SK-N-SH (cell line): ENCODE measurements at regions not wholly inside any gene's neighbourhood (a gene's known extent, or its start where the extent isn't known, plus 50 kb on each side); places are given as distances from the start of the nearest gene placed in this dataset.

Experiments used
- CTCF ChIA-PET: fragments of 300-600, 350-600 bp; formaldehyde crosslinking; extraction: SDS; loops from one replicate; lab custom pipeline; 2021; lab: Yijun Ruan, JAX
- POLR2A ChIA-PET: fragments of 350-600 bp; sonication (Branson Sonifier 250); formaldehyde crosslinking; extraction: SDS; loops from one replicate; lab custom pipeline; 2020; ENCODE audit warnings: antibody characterized with exemption, inconsistent platforms; lab: Yijun Ruan, JAX
- DNase-seq: peaks from one replicate; pipeline ENCODE4 v3.0.0; 2012
- H2AFZ ChIP-seq: fragments of 200-600 bp; sonication (generic); 2 replicates; pipeline ENCODE4 v1.8.1; 2016; ENCODE audit warnings: antibody characterized with exemption, mild to moderate bottlenecking, low read depth
- H3F3A ChIP-seq: fragments of 200-600 bp; sonication (generic); replicated peaks from 2 replicates; pipeline ENCODE3; 2016; ENCODE audit warnings: antibody characterized with exemption, mild to moderate bottlenecking; ENCODE audit not compliant: insufficient read depth
- H3K27ac ChIP-seq, 2 experiments: fragments of 200-500 bp in 1 of 2; fragments of 200-600 bp in 1 of 2; sonication (Bioruptor generic) in 1 of 2; sonication (generic), shearing (Covaris generic) in 1 of 2; 2 replicates each; pipeline versions ENCODE4 v1.5.1 to v1.6.1; 2014 to 2016; ENCODE audit warnings: low read depth in 2 of 2, inconsistent platforms in 1 of 2, low read length in 1 of 2, mild to moderate bottlenecking in 1 of 2, mixed read lengths in 1 of 2
- H3K27me3 ChIP-seq: fragments of 200-600 bp; sonication (generic), shearing (Covaris generic); 2 replicates; pipeline ENCODE4 v1.6.1; 2016; ENCODE audit warnings: mixed run types; ENCODE audit not compliant: insufficient read depth
- H3K36me3 ChIP-seq, 2 experiments: fragments of 200-500 bp in 1 of 2; fragments of 200-600 bp in 1 of 2; sonication (Bioruptor generic) in 1 of 2; sonication (generic) in 1 of 2; replicated peaks in 1 of 2; 2 replicates each; pipeline versions ENCODE3 to v1.5.1; 2014 to 2016; ENCODE audit warnings: low read length in 1 of 2, mild to moderate bottlenecking in 1 of 2; ENCODE audit not compliant: insufficient read depth in 2 of 2, control insufficient read depth in 1 of 2
- H3K4me1 ChIP-seq, 2 experiments: fragments of 200-500 bp in 1 of 2; fragments of 200-600 bp in 1 of 2; sonication (Bioruptor generic) in 1 of 2; sonication (generic), shearing (Covaris generic) in 1 of 2; 2 replicates each; pipeline versions ENCODE4 v1.5.1 to v1.6.1; 2014 to 2016; ENCODE audit warnings: low read depth in 1 of 2, low read length in 1 of 2, mixed run types in 1 of 2; ENCODE audit not compliant: insufficient read depth in 2 of 2, control insufficient read depth in 1 of 2
- H3K4me2 ChIP-seq: fragments of 200-600 bp; sonication (generic), shearing (Covaris generic); 2 replicates; pipeline ENCODE4 v1.6.1; 2017; ENCODE audit warnings: mixed run types
- H3K4me3 ChIP-seq, 2 experiments: fragments of 200-500 bp in 1 of 2; fragments of 200-600 bp in 1 of 2; sonication (Bioruptor generic) in 1 of 2; sonication (generic), shearing (Covaris generic) in 1 of 2; 2 replicates each; pipeline versions ENCODE4 v1.5.1 to v1.8.1; 2014 to 2016; ENCODE audit warnings: low read depth in 2 of 2, inconsistent platforms in 1 of 2, low read length in 1 of 2, mild to moderate bottlenecking in 1 of 2, mixed read lengths in 1 of 2, moderate library complexity in 1 of 2
- H3K79me2 ChIP-seq: fragments of 200-600 bp; sonication (generic); 2 replicates; pipeline ENCODE4 v1.8.1; 2017; ENCODE audit warnings: mild to moderate bottlenecking; ENCODE audit not compliant: insufficient read depth
- H3K9ac ChIP-seq: fragments of 200-600 bp; sonication (generic); 2 replicates; pipeline ENCODE4 v1.6.1; 2017; ENCODE audit warnings: mixed run types
- H3K9me2 ChIP-seq: fragments of 200-600 bp; sonication (generic); 2 replicates; pipeline ENCODE4 v1.6.1; 2017; ENCODE audit warnings: mixed run types
- H3K9me3 ChIP-seq: fragments of 200-600 bp; sonication (generic); 2 replicates; pipeline ENCODE4 v1.6.1; 2017; ENCODE audit warnings: mixed run types, mild to moderate bottlenecking, moderate library complexity
- H4K20me1 ChIP-seq: fragments of 200-600 bp; sonication (generic); 2 replicates; pipeline ENCODE4 v1.6.1; 2017; ENCODE audit warnings: mild to moderate bottlenecking, mixed run types; ENCODE audit not compliant: insufficient read depth
- FOXM1 ChIP-seq: IDR thresholded peaks from 2 replicates; pipeline ENCODE4 v1.4.0; 2012; ENCODE audit warnings: low read depth, mild to moderate bottlenecking
- GATA2 ChIP-seq: sonication (generic); formaldehyde crosslinking; IDR thresholded peaks from 2 replicates; pipeline ENCODE4 v1.5.0; 2020; ENCODE audit warnings: mild to moderate bottlenecking, missing genetic modification reagents
- JUND ChIP-seq: IDR thresholded peaks from 2 replicates; pipeline ENCODE4 v1.4.0; 2012
- NFIC ChIP-seq: IDR thresholded peaks from 2 replicates; pipeline ENCODE4 v1.4.0; 2012; ENCODE audit warnings: borderline replicate concordance
- RAD21 ChIP-seq: IDR thresholded peaks from 2 replicates; pipeline ENCODE4 v1.6.1; 2012; ENCODE audit warnings: mild to moderate bottlenecking, low read length
- SMC3 ChIP-seq: IDR thresholded peaks from 2 replicates; pipeline ENCODE4 v1.6.1; 2012; ENCODE audit warnings: low read depth, low read length, improper control_type of control experiment
- TAF1 ChIP-seq: IDR thresholded peaks from 2 replicates; pipeline ENCODE4 v1.6.1; 2012; ENCODE audit warnings: low read depth, mild to moderate bottlenecking, low read length, moderate library complexity, borderline replicate concordance
- WGBS: methylation state at CpG from one replicate; pipeline ENCODE4 v1.1.6; 2017; ENCODE audit warnings: low lambda C conversion rate; 5-methylcytosine and 5-hydroxymethylcytosine counted together
- TF ChIP-seq, protein P1 (sequence below): IDR thresholded peaks from 2 replicates; pipeline ENCODE4; 2012
- TF ChIP-seq, protein P2 (sequence below): fragments of 150-350 bp; IDR thresholded peaks from 2 replicates; pipeline ENCODE4 v1.6.1; 2016; ENCODE audit warnings: mild to moderate bottlenecking, low read depth, low read length
- TF ChIP-seq, protein P3 (sequence below): fragments of 200-600 bp; sonication (generic); IDR thresholded peaks from 2 replicates; pipeline ENCODE4 v1.6.1; 2017; ENCODE audit warnings: antibody characterized with exemption, mild to moderate bottlenecking, moderate library complexity
- TF ChIP-seq, protein P4 (sequence below): IDR thresholded peaks from 2 replicates; pipeline ENCODE4 v1.6.1; 2012; ENCODE audit warnings: mild to moderate bottlenecking, low read depth, low read length, moderate library complexity

DNA sequence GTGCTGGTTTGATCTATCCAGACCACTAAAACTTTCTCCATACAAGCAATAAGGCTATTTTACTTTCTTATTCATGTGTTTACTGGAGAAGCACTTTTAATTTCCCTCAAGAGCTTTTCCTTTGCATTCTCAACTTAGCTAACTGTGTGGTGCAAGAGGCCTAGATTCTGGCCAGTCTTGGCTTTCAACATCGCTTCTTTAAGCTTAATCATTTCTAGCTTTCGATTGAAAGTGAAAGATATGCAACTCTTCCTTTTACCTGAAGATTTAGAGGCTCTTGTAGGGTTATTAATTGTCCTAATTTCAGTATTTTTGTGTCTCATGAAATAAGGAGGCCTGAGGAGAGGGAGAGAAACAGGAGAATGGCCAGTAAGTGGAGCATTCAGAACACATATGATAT is 234.8 kb upstream of the GADL1 start:
- Histone ChIP-seq H3K27ac (no peak overlapping the region), H2AFZ (no peak overlapping the region), H4K20me1 (no peaks in the 10 kb centered on the region), H3K9ac (no peak overlapping the region), H3K36me3 (no peaks in the 10 kb centered on the region), H3K27me3 (no peaks in the 10 kb centered on the region), H3K9me3 (no peaks in the 10 kb centered on the region), H3K4me1 (no peaks in the 10 kb centered on the region; a peak in 1 of 4 replicates), H3K4me2 (no peak overlapping the region), H3K79me2 (no peaks in the 10 kb centered on the region), H3F3A (no peaks in the 10 kb centered on the region), H3K9me2 (no peaks in the 10 kb centered on the region), H3K4me3 (no peak overlapping the region)
- POLR2A ChIA-PET, result no interaction called here
- no peak for DNase-seq
- WGBS, result 78% methylated on average over 2 of the region's 2 CpGs
- CTCF ChIA-PET, result interaction anchor here (1.3 to 3.6 kb wide), 3 partner anchors 355 to 377 kb away, joined by 3 to 25 read pairs (median 3); no protein-coding TSS in a partner anchor
- TF ChIP-seq FOXM1, result no peak
- no peak for TF ChIP-seq NFIC

DNA sequence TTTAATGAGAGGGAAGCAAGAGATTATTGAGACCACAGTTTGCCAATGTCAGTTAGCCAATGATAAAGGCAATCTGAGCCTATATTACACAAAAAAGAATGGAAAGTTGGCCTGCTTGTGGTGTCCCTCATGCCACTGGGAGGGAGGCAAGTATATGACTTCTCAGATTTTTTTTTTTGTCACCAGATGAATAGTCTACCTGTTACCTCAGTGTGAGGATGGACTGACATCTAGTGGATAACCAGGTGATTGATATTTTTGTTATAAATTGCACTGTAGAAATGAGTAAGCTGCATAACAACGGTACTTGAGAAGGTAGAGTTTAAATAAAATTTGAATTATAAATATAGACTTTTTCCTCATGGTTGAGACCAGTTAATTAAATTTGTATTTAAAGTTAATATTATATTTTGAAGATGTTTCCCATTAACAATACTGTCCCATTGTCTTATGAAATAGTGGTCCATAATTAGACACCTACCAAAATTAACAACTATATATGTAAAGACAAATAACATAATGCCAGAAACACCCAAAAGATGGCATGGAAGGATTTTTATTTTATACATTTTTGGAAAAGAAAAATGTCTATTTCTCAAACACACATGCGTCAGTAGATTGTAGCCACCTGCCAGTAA is 237.8 kb upstream of the GADL1 start:
- H3K9ac ChIP-seq, result no peak overlapping the region
- H3K27me3 ChIP-seq, result no peaks in the 10 kb centered on the region
- CTCF ChIA-PET, result interaction anchor here (0.6 to 3.6 kb wide), 11 partner anchors 8 to 362 kb away, joined by 3 to 25 read pairs (median 5); no protein-coding TSS in a partner anchor
- peak; percentile 17 for DNase-seq
- H3K27ac ChIP-seq, result no peak overlapping the region
- H4K20me1 ChIP-seq, result no peaks in the 10 kb centered on the region
- H3K79me2 ChIP-seq, result no peaks in the 10 kb centered on the region
- POLR2A ChIA-PET, result no interaction called here
- H3K9me2 ChIP-seq, result no peaks in the 10 kb centered on the region
- H3K4me1 ChIP-seq, result no peaks in the 10 kb centered on the region
- no peaks in the 10 kb centered on the region for H3F3A ChIP-seq
- TF ChIP-seq, protein P1, sequence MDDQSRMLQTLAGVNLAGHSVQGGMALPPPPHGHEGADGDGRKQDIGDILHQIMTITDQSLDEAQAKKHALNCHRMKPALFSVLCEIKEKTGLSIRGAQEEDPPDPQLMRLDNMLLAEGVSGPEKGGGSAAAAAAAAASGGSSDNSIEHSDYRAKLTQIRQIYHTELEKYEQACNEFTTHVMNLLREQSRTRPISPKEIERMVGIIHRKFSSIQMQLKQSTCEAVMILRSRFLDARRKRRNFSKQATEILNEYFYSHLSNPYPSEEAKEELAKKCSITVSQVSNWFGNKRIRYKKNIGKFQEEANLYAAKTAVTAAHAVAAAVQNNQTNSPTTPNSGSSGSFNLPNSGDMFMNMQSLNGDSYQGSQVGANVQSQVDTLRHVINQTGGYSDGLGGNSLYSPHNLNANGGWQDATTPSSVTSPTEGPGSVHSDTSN, result no peak
- TF ChIP-seq GATA2, result no peak
- TF ChIP-seq, protein P2, sequence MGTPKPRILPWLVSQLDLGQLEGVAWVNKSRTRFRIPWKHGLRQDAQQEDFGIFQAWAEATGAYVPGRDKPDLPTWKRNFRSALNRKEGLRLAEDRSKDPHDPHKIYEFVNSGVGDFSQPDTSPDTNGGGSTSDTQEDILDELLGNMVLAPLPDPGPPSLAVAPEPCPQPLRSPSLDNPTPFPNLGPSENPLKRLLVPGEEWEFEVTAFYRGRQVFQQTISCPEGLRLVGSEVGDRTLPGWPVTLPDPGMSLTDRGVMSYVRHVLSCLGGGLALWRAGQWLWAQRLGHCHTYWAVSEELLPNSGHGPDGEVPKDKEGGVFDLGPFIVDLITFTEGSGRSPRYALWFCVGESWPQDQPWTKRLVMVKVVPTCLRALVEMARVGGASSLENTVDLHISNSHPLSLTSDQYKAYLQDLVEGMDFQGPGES, result no peak
- TF ChIP-seq RAD21, result peak; percentile 85
- TF ChIP-seq, protein P3, sequence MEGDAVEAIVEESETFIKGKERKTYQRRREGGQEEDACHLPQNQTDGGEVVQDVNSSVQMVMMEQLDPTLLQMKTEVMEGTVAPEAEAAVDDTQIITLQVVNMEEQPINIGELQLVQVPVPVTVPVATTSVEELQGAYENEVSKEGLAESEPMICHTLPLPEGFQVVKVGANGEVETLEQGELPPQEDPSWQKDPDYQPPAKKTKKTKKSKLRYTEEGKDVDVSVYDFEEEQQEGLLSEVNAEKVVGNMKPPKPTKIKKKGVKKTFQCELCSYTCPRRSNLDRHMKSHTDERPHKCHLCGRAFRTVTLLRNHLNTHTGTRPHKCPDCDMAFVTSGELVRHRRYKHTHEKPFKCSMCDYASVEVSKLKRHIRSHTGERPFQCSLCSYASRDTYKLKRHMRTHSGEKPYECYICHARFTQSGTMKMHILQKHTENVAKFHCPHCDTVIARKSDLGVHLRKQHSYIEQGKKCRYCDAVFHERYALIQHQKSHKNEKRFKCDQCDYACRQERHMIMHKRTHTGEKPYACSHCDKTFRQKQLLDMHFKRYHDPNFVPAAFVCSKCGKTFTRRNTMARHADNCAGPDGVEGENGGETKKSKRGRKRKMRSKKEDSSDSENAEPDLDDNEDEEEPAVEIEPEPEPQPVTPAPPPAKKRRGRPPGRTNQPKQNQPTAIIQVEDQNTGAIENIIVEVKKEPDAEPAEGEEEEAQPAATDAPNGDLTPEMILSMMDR, result peak; percentile 73
- no peak for TF ChIP-seq JUND
- TF ChIP-seq, protein P4, sequence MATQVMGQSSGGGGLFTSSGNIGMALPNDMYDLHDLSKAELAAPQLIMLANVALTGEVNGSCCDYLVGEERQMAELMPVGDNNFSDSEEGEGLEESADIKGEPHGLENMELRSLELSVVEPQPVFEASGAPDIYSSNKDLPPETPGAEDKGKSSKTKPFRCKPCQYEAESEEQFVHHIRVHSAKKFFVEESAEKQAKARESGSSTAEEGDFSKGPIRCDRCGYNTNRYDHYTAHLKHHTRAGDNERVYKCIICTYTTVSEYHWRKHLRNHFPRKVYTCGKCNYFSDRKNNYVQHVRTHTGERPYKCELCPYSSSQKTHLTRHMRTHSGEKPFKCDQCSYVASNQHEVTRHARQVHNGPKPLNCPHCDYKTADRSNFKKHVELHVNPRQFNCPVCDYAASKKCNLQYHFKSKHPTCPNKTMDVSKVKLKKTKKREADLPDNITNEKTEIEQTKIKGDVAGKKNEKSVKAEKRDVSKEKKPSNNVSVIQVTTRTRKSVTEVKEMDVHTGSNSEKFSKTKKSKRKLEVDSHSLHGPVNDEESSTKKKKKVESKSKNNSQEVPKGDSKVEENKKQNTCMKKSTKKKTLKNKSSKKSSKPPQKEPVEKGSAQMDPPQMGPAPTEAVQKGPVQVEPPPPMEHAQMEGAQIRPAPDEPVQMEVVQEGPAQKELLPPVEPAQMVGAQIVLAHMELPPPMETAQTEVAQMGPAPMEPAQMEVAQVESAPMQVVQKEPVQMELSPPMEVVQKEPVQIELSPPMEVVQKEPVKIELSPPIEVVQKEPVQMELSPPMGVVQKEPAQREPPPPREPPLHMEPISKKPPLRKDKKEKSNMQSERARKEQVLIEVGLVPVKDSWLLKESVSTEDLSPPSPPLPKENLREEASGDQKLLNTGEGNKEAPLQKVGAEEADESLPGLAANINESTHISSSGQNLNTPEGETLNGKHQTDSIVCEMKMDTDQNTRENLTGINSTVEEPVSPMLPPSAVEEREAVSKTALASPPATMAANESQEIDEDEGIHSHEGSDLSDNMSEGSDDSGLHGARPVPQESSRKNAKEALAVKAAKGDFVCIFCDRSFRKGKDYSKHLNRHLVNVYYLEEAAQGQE, result no peak
- peak; percentile 78 for TF ChIP-seq SMC3
- TF ChIP-seq TAF1, result no peak
- WGBS, result 73% methylated on average over 2 of the region's 2 CpGs
- no peaks in the 10 kb centered on the region for H3K9me3 ChIP-seq
- H3K4me2 ChIP-seq, result no peak overlapping the region
- H2AFZ ChIP-seq, result no peak overlapping the region
- no peak overlapping the region for H3K4me3 ChIP-seq
- H3K36me3 ChIP-seq, result no peaks in the 10 kb centered on the region
